ENCODE measurements at regions not wholly inside any gene's neighbourhood (a gene's known extent, or its start where the extent isn't known, plus 50 kb on each side); places are given as distances from the start of the nearest gene placed in this dataset.
"Not testable (repeated sequence)": the region's sequence is repeated elsewhere in the genome, so short reads cannot be mapped to it uniquely, and the experiment has no call there.

DNA sequence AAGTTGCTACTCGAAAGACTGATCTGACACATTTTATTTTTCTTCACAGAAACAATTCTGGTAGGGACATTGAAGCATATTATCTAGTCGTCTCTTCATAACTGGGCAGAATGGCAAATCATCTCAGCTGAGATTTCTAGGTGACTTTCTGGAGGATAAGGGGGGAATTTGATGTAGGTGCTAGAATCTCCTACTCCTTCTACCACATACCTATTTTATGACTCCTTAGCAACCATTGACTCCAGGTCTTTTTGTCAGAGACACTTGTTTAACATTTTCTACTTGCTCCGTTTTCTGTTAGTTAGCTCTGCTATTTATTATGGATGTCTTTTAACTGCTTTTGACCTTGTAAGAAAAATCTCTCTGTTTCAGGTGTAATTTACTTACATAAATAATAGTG, 380.9 kb upstream of the SEMA3C start:
- no peak for DNase-seq (ENCODE audit: low spot score)
- no peak overlapping the region for H3K4me3 ChIP-seq
- TF ChIP-seq CTCF (IDR thresholded peaks at IDR 0.05), result no peak
- H3K27ac ChIP-seq, result no peak overlapping the region

- Histone ChIP-seq H3K4me3 (peak overlapping the region; percentile 4), H3K27ac (no peak overlapping the region)
- DNase-seq (ENCODE audit: low spot score), result no peak
- no peak for TF ChIP-seq CTCF (IDR thresholded peaks at IDR 0.05)
These were observed 380.3 kb upstream of the SEMA3C start for GRCh38 chr7:81298951-81299666.

- H3K27ac ChIP-seq, result no peak overlapping the region
- DNase-seq (ENCODE audit: low spot score), result no peak
- no peak overlapping the region for H3K4me3 ChIP-seq
- TF ChIP-seq CTCF (IDR thresholded peaks at IDR 0.05), result no peak
These were observed 378.5 kb upstream of the SEMA3C start for GRCh38 chr7:81297317-81297716.

DNA sequence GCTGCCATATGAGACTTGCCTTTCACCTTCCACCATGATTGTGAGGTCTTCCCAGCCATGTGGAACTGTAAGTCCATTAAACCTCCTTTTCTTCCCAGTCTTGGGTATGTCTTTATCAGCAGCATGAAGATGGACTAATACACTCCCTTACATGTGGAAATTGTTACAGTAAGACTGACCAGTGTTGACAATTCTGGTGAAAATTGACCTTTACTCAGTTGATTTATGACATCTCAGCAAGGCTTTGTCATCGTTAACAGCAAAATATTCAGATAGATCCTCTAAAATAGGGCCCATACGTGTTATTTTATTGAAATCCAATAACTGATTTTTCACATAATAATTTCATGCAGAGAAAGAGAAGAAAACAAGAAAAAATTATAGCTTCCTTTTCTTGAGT, 377.9 kb upstream of the SEMA3C start:
- no peak for TF ChIP-seq CTCF (IDR thresholded peaks at IDR 0.05)
- no peak for DNase-seq (ENCODE audit: low spot score)
- Histone ChIP-seq H3K27ac (no peak overlapping the region), H3K4me3 (no peak overlapping the region)

GRCh38 chr7:81294897-81295515, 376.2 kb upstream of the SEMA3C start:
- no peak for DNase-seq (ENCODE audit: low spot score)
- H3K27ac ChIP-seq, result no peak overlapping the region
- TF ChIP-seq CTCF (IDR thresholded peaks at IDR 0.05), result no peak
- H3K4me3 ChIP-seq, result no peak overlapping the region

GRCh38 chr7:81293806-81294205, 375.0 kb upstream of the SEMA3C start:
- no peak overlapping the region for H3K27ac ChIP-seq
- DNase-seq (ENCODE audit: low spot score), result no peak
- no peak overlapping the region for H3K4me3 ChIP-seq
- TF ChIP-seq CTCF (IDR thresholded peaks at IDR 0.05), result no peak

DNA sequence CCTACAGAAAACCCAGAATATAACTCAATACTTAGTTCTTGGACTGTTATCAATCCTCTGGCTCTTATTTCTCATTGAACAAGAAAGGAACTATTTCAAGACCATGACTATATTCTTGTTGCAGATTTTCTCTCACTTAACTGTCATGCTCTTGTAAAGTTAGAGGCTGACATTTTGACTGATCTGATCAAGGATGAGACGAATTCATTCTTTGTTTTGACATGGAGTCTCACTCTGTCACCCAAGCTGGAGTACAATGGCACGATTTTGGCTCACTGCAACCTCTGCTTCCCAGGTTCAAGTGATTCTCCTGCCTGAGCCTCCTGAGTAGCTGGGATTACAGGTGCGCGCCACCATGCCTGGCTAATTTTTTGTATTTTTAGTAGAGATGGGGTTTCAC, 367.9 kb upstream of the SEMA3C start:
- not testable (repeated sequence) for H3K4me3 ChIP-seq; H3K27ac ChIP-seq; DNase-seq (ENCODE audit: low spot score)

Measured in coronary artery (tissue), 2 donors.